SK-N-SH (cell line): ENCODE measurements at regions not wholly inside any gene's neighbourhood (a gene's known extent, or its start where the extent isn't known, plus 50 kb on each side); places are given as distances from the start of the nearest gene placed in this dataset.

Experiments
- CTCF ChIA-PET: fragments of 300-600, 350-600 bp; formaldehyde crosslinking; extraction: SDS; loops from one replicate; lab custom pipeline; 2021; lab: Yijun Ruan, JAX
- POLR2A ChIA-PET: fragments of 350-600 bp; sonication (Branson Sonifier 250); formaldehyde crosslinking; extraction: SDS; loops from one replicate; lab custom pipeline; 2020; ENCODE audit warnings: antibody characterized with exemption, inconsistent platforms; lab: Yijun Ruan, JAX
- DNase-seq: peaks from one replicate; pipeline ENCODE4 v3.0.0; 2012
- H2AFZ ChIP-seq: fragments of 200-600 bp; sonication (generic); 2 replicates; pipeline ENCODE4 v1.8.1; 2016; ENCODE audit warnings: antibody characterized with exemption, mild to moderate bottlenecking, low read depth
- H3F3A ChIP-seq: fragments of 200-600 bp; sonication (generic); replicated peaks from 2 replicates; pipeline ENCODE3; 2016; ENCODE audit warnings: antibody characterized with exemption, mild to moderate bottlenecking; ENCODE audit not compliant: insufficient read depth
- H3K27ac ChIP-seq, 2 experiments: fragments of 200-500 bp in 1 of 2; fragments of 200-600 bp in 1 of 2; sonication (Bioruptor generic) in 1 of 2; sonication (generic), shearing (Covaris generic) in 1 of 2; 2 replicates each; pipeline versions ENCODE4 v1.5.1 to v1.6.1; 2014 to 2016; ENCODE audit warnings: low read depth in 2 of 2, inconsistent platforms in 1 of 2, low read length in 1 of 2, mild to moderate bottlenecking in 1 of 2, mixed read lengths in 1 of 2
- H3K27me3 ChIP-seq: fragments of 200-600 bp; sonication (generic), shearing (Covaris generic); 2 replicates; pipeline ENCODE4 v1.6.1; 2016; ENCODE audit warnings: mixed run types; ENCODE audit not compliant: insufficient read depth
- H3K36me3 ChIP-seq, 2 experiments: fragments of 200-500 bp in 1 of 2; fragments of 200-600 bp in 1 of 2; sonication (Bioruptor generic) in 1 of 2; sonication (generic) in 1 of 2; replicated peaks in 1 of 2; 2 replicates each; pipeline versions ENCODE3 to v1.5.1; 2014 to 2016; ENCODE audit warnings: low read length in 1 of 2, mild to moderate bottlenecking in 1 of 2; ENCODE audit not compliant: insufficient read depth in 2 of 2, control insufficient read depth in 1 of 2
- H3K4me1 ChIP-seq, 2 experiments: fragments of 200-500 bp in 1 of 2; fragments of 200-600 bp in 1 of 2; sonication (Bioruptor generic) in 1 of 2; sonication (generic), shearing (Covaris generic) in 1 of 2; 2 replicates each; pipeline versions ENCODE4 v1.5.1 to v1.6.1; 2014 to 2016; ENCODE audit warnings: low read depth in 1 of 2, low read length in 1 of 2, mixed run types in 1 of 2; ENCODE audit not compliant: insufficient read depth in 2 of 2, control insufficient read depth in 1 of 2
- H3K4me2 ChIP-seq: fragments of 200-600 bp; sonication (generic), shearing (Covaris generic); 2 replicates; pipeline ENCODE4 v1.6.1; 2017; ENCODE audit warnings: mixed run types
- H3K4me3 ChIP-seq, 2 experiments: fragments of 200-500 bp in 1 of 2; fragments of 200-600 bp in 1 of 2; sonication (Bioruptor generic) in 1 of 2; sonication (generic), shearing (Covaris generic) in 1 of 2; 2 replicates each; pipeline versions ENCODE4 v1.5.1 to v1.8.1; 2014 to 2016; ENCODE audit warnings: low read depth in 2 of 2, inconsistent platforms in 1 of 2, low read length in 1 of 2, mild to moderate bottlenecking in 1 of 2, mixed read lengths in 1 of 2, moderate library complexity in 1 of 2
- H3K79me2 ChIP-seq: fragments of 200-600 bp; sonication (generic); 2 replicates; pipeline ENCODE4 v1.8.1; 2017; ENCODE audit warnings: mild to moderate bottlenecking; ENCODE audit not compliant: insufficient read depth
- H3K9ac ChIP-seq: fragments of 200-600 bp; sonication (generic); 2 replicates; pipeline ENCODE4 v1.6.1; 2017; ENCODE audit warnings: mixed run types
- H3K9me2 ChIP-seq: fragments of 200-600 bp; sonication (generic); 2 replicates; pipeline ENCODE4 v1.6.1; 2017; ENCODE audit warnings: mixed run types
- H3K9me3 ChIP-seq: fragments of 200-600 bp; sonication (generic); 2 replicates; pipeline ENCODE4 v1.6.1; 2017; ENCODE audit warnings: mixed run types, mild to moderate bottlenecking, moderate library complexity
- H4K20me1 ChIP-seq: fragments of 200-600 bp; sonication (generic); 2 replicates; pipeline ENCODE4 v1.6.1; 2017; ENCODE audit warnings: mild to moderate bottlenecking, mixed run types; ENCODE audit not compliant: insufficient read depth
- CHD2 ChIP-seq: fragments of 150-350 bp; IDR thresholded peaks from 2 replicates; pipeline ENCODE4 v1.6.1; 2018; ENCODE audit warnings: low read length; ENCODE audit not compliant: partially characterized antibody
- ELF1 ChIP-seq: IDR thresholded peaks from 2 replicates; pipeline ENCODE4 v1.4.0; 2012
- EP300 ChIP-seq, 2 experiments: IDR thresholded peaks; 2 replicates each; pipeline versions ENCODE4 v1.4.0 to v1.6.1; 2012; ENCODE audit warnings: borderline replicate concordance in 1 of 2, low read depth in 1 of 2, low read length in 1 of 2
- EZH2phosphoT487 ChIP-seq: fragments of 200-600 bp; sonication (generic); IDR thresholded peaks from 2 replicates; pipeline ENCODE4 v1.6.1; 2017; ENCODE audit warnings: low read depth, mixed run types, mild to moderate bottlenecking, antibody characterized with exemption, moderate library complexity, borderline replicate concordance
- FOXJ3 ChIP-seq: sonication (generic); formaldehyde crosslinking; IDR thresholded peaks from 2 replicates; pipeline ENCODE4 v1.5.1; 2020; ENCODE audit warnings: mild to moderate bottlenecking, missing genetic modification reagents
- FOXM1 ChIP-seq: IDR thresholded peaks from 2 replicates; pipeline ENCODE4 v1.4.0; 2012; ENCODE audit warnings: low read depth, mild to moderate bottlenecking
- GATA2 ChIP-seq: sonication (generic); formaldehyde crosslinking; IDR thresholded peaks from 2 replicates; pipeline ENCODE4 v1.5.0; 2020; ENCODE audit warnings: mild to moderate bottlenecking, missing genetic modification reagents
- JUND ChIP-seq: IDR thresholded peaks from 2 replicates; pipeline ENCODE4 v1.4.0; 2012
- MAX ChIP-seq: IDR thresholded peaks from 2 replicates; pipeline ENCODE4 v1.4.0; 2012; ENCODE audit warnings: low read depth
- MEF2A ChIP-seq: IDR thresholded peaks from 2 replicates; pipeline ENCODE4 v1.4.0; 2012; ENCODE audit warnings: low read depth, borderline replicate concordance
- MXI1 ChIP-seq: IDR thresholded peaks from 2 replicates; pipeline ENCODE4 v1.6.1; 2012; ENCODE audit warnings: mild to moderate bottlenecking, low read depth, low read length, improper control_type of control experiment
- NRF1 ChIP-seq: IDR thresholded peaks from 2 replicates; pipeline ENCODE4 v1.6.1; 2012; ENCODE audit warnings: low read depth, mild to moderate bottlenecking, low read length
- POLR2AphosphoS5 ChIP-seq: IDR thresholded peaks from 2 replicates; pipeline ENCODE4 v1.6.1; 2012; ENCODE audit warnings: low read depth, low read length
- RFX5 ChIP-seq: IDR thresholded peaks from 2 replicates; pipeline ENCODE4 v1.6.1; 2012; ENCODE audit warnings: mild to moderate bottlenecking, improper control_type of control experiment, low read length
- RXRA ChIP-seq: IDR thresholded peaks from 2 replicates; pipeline ENCODE4 v1.4.0; 2012; ENCODE audit warnings: low read depth, mild to moderate bottlenecking, borderline replicate concordance
- TAF1 ChIP-seq: IDR thresholded peaks from 2 replicates; pipeline ENCODE4 v1.6.1; 2012; ENCODE audit warnings: low read depth, mild to moderate bottlenecking, low read length, moderate library complexity, borderline replicate concordance
- YY1 ChIP-seq: IDR thresholded peaks from 2 replicates; pipeline ENCODE4 v1.4.0; 2012; ENCODE audit warnings: low read depth, mild to moderate bottlenecking
- ZBTB33 ChIP-seq: IDR thresholded peaks from 2 replicates; pipeline ENCODE4 v1.4.0; 2012; ENCODE audit warnings: low read depth, borderline replicate concordance
- WGBS: methylation state at CpG from one replicate; pipeline ENCODE4 v1.1.6; 2017; ENCODE audit warnings: low lambda C conversion rate; 5-methylcytosine and 5-hydroxymethylcytosine counted together
- TF ChIP-seq, protein P1 (sequence below): IDR thresholded peaks from 2 replicates; pipeline ENCODE4 v1.6.1; 2012; ENCODE audit warnings: mild to moderate bottlenecking, low read depth, low read length, moderate library complexity
- TF ChIP-seq, protein P2 (sequence below): IDR thresholded peaks from 2 replicates; pipeline ENCODE4; 2012
- TF ChIP-seq, protein P3 (sequence below): fragments of 150-350 bp; IDR thresholded peaks from 2 replicates; pipeline ENCODE4 v1.6.1; 2016; ENCODE audit warnings: mild to moderate bottlenecking, low read depth, low read length

DNA sequence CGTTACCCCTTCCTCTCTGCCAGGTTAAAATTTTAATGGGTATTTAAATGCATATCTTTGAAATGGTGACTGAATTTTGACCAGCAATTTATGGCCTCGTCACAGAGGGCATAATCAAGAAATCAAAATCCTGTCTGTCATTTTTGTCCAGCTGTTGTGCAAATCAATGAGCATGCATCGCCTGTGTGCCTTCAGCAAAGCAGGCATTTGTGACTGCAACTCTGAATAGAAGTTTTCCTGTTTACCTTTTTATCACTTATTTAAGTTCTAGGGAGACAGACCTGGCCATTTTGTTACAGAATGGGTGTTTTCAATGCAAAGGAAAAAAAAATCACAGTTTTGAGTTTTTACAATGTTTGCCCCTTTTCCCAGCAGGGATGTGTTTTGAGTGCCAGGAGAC lies 107.4 kb downstream of the PPM1A start (continued):
- TF ChIP-seq, protein P1, sequence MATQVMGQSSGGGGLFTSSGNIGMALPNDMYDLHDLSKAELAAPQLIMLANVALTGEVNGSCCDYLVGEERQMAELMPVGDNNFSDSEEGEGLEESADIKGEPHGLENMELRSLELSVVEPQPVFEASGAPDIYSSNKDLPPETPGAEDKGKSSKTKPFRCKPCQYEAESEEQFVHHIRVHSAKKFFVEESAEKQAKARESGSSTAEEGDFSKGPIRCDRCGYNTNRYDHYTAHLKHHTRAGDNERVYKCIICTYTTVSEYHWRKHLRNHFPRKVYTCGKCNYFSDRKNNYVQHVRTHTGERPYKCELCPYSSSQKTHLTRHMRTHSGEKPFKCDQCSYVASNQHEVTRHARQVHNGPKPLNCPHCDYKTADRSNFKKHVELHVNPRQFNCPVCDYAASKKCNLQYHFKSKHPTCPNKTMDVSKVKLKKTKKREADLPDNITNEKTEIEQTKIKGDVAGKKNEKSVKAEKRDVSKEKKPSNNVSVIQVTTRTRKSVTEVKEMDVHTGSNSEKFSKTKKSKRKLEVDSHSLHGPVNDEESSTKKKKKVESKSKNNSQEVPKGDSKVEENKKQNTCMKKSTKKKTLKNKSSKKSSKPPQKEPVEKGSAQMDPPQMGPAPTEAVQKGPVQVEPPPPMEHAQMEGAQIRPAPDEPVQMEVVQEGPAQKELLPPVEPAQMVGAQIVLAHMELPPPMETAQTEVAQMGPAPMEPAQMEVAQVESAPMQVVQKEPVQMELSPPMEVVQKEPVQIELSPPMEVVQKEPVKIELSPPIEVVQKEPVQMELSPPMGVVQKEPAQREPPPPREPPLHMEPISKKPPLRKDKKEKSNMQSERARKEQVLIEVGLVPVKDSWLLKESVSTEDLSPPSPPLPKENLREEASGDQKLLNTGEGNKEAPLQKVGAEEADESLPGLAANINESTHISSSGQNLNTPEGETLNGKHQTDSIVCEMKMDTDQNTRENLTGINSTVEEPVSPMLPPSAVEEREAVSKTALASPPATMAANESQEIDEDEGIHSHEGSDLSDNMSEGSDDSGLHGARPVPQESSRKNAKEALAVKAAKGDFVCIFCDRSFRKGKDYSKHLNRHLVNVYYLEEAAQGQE = no peak

- no peaks in the 10 kb centered on the region for H3K9me3 ChIP-seq
- peak overlapping the region in 1 of 2 experiments; percentile 3; a peak in 1 of 4 replicates for H3K4me3 ChIP-seq
- peak; percentile 55 for DNase-seq
- H3K4me1 ChIP-seq = peaks cover 0 to 16% of the 10 kb centered on the region in 2 experiments; a peak in 2 of 4 replicates
- peak overlapping the region in 1 of 2 experiments; percentile 95; a peak in 2 of 4 replicates for H3K27ac ChIP-seq
- H3F3A ChIP-seq = no peaks in the 10 kb centered on the region
- H3K27me3 ChIP-seq = no peaks in the 10 kb centered on the region
- H3K4me2 ChIP-seq = no peak overlapping the region
- no peaks in the 10 kb centered on the region for H3K36me3 ChIP-seq
- no peak overlapping the region; the same call in 1 of the 2 replicates for H2AFZ ChIP-seq
- 29% methylated on average over 10 of the region's 10 CpGs for WGBS
- no peaks in the 10 kb centered on the region for H3K79me2 ChIP-seq
- ChIA-PET POLR2A (no interaction called here), CTCF (interaction anchor here (0.7 kb wide), 1 partner anchor 130 kb away, joined by 3 read pairs; no protein-coding TSS in a partner anchor)
- no peak overlapping the region for H3K9ac ChIP-seq
- H4K20me1 ChIP-seq = no peaks in the 10 kb centered on the region
- no peaks in the 10 kb centered on the region for H3K9me2 ChIP-seq
- TF ChIP-seq ELF1 (no peak), EP300 (IDR thresholded peaks at IDR 0.05; ENCODE audit: borderline replicate concordance in 1 of 2, low read depth in 1 of 2, low read length in 1 of 2) (peak in 1 of 2 experiments; percentile 82; a peak in 2 of 4 replicates), RXRA (no peak), YY1 (no peak), NRF1 (no peak), FOXJ3 (peak; percentile 84), POLR2AphosphoS5 (no peak), FOXM1 (no peak), MAX (no peak), JUND (no peak), EZH2phosphoT487 (no peak), MXI1 (peak; percentile 55; the same call in 1 of the 2 replicates), GATA2 (CRISPR knock-in tag) (peak; percentile 85), ZBTB33 (no peak), MEF2A (no peak), RFX5 (no peak), TAF1 (no peak), CHD2 (peak; percentile 46)
- TF ChIP-seq, protein P2, sequence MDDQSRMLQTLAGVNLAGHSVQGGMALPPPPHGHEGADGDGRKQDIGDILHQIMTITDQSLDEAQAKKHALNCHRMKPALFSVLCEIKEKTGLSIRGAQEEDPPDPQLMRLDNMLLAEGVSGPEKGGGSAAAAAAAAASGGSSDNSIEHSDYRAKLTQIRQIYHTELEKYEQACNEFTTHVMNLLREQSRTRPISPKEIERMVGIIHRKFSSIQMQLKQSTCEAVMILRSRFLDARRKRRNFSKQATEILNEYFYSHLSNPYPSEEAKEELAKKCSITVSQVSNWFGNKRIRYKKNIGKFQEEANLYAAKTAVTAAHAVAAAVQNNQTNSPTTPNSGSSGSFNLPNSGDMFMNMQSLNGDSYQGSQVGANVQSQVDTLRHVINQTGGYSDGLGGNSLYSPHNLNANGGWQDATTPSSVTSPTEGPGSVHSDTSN = no peak
- TF ChIP-seq, protein P3, sequence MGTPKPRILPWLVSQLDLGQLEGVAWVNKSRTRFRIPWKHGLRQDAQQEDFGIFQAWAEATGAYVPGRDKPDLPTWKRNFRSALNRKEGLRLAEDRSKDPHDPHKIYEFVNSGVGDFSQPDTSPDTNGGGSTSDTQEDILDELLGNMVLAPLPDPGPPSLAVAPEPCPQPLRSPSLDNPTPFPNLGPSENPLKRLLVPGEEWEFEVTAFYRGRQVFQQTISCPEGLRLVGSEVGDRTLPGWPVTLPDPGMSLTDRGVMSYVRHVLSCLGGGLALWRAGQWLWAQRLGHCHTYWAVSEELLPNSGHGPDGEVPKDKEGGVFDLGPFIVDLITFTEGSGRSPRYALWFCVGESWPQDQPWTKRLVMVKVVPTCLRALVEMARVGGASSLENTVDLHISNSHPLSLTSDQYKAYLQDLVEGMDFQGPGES = no peak
These were observed 108.0 kb downstream of the PPM1A start for GRCh38 chr14:60356906-60357550.
